OCI-M2 (cell line): ENCODE measurements at regions not wholly inside any gene's neighbourhood (a gene's known extent, or its start where the extent isn't known, plus 50 kb on each side); places are given as distances from the start of the nearest gene placed in this dataset.

Experiments
- DNase-seq: peaks from one replicate; lab custom pipeline; 2025; ENCODE audit not compliant: unreplicated experiment; lab: John Stamatoyannopoulos, UW

DNA sequence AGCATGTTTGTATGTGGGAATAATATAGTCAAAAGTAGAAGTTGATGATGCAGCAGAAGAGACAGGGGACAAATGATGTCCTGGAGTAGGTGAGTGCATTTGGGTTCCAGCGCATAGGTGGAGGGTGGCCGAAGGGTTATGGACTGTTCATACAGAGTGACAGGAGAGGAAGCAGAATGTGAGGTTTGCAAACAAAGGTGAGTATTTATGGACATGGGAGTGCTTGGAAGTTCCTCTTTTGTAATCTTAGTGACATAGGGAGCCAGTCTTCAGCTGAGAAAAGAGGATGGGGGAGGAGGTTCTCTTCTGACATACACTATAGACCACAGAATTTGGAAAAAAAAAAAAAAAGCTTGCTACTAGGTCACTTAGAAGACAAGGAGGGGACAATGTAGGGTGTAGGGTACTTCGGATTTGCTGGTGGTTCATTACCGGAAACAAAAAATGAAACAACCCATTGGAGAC, 331.6 kb downstream of the DLEU7 start:
- peak; percentile 8 for DNase-seq

DNA sequence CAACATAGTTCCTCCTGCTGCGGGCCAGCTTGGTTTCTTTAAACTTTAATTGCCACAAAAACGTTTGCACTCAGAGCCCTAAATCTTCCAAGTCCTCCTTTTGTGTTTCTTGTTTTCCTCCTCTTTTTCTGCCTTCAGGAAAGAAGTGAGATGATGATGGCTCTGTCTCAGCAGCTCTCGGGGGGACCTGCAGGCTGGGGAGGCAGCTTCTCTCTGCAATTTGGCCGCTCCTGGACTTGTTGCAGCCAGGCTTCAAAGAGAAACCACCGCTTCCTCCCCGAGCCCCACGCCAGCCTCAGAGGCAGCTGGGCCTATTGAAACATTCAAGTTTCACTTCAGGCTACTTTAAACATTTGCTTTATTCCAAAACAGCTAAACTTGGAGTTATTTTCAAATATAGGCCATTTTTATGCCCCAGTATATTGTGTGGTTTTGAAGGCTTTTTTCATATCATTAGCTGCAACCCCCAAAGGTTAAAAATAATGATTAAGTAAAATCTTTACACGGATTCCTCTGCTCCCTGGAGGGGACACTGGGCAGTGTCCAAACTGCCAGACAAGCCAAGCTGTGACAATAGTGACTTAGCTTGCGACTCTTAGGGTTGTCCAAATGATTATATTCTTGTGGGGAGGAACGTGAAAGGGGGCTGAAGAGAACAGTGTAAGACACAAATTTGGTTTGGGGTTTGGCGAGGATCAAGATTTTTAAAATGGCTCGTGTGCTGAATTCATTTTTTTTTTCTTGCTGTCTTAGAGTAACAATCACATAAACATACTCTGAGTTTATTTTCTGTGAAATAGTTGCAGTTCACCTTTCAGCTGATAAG, 330.8 kb downstream of the DLEU7 start:
- no peak for DNase-seq

DNA sequence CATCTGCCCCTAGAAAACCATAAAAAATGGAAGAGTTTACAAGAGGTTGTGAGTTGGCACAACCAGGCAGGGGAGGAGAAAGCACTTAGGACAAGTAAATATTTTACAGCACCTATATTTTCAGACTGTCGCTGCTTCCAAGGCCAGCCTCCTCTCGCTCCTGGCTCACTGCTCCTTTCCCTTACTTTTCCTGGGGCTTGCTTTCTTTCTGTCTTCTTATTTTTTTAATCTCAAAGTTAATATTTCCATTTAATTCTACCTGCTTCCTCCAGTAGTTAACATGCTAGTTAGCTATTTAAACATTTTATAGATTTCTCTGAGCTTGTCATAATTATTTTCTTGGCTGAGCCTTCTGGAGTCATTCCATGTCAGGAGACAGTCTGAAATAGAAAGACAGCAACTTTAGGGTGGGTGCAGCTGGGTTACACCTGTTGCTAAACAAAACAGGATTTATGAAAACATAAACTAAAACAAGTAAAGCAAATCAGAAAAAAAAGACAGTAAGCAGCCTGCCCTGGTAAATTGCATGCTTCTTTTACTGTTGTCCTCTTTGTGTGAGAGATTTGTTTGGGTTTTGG, 330.1 kb downstream of the DLEU7 start:
- DNase-seq: no peak

DNA sequence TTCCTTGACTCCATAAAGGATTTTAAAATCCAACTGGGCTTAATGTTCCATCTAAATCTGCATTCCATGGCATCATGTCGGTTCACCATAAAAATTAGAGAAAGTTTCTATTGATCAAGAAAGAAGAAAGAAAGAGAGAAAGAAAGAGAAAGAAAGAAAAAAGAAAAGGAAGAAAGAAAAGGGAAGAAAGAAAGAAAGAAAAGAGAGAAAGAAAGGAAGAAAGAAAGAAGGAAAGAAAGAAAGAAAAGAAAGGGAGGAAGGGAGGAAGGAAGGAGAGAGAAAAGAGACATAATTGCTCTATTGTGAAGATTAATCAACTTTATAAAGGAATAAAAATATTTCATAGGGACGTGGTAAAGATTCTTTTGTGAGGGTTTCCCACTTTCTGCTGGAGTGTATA, 329.2 kb downstream of the DLEU7 start:
- no peak for DNase-seq

DNA sequence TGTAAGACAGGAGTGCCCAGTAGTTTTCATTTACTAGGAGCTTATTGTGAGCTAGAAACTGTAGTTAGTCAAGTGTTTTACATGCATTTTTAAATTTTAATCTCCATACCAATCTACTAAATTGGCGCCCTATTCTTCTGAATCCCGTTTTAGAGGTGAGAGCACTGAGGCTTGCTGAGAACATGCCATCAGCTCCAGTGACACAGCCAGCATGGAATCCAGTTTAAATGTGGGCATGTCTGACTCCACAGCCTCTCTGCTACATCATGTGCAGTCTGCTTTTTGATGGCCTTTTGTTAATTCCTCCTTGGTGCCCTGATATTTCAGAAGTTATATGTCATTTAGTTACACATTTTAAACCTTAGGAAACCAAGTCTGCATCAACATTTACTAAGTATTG, 325.4 kb downstream of the DLEU7 start:
- no peak for DNase-seq

DNA sequence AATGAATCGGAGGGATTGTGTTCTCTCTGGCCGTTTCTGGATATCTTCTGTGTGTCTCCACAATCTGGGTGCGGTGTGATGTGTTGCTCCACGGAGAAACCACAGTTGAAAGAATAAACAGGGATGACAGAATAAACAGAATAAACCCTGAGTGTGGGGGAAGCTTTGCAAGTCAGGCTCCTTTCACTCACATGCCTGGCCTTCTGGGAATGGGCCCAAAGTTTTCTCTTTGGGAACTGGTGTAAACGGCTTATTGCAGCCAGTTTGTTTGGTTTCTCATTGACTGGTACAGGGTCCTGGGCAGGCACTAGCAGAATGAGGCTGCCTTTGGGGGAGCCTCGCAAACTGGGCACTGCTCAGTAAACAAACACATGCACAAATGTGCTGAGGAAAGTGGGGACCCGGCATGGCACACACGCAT, 324.7 kb downstream of the DLEU7 start:
- no peak for DNase-seq

DNA sequence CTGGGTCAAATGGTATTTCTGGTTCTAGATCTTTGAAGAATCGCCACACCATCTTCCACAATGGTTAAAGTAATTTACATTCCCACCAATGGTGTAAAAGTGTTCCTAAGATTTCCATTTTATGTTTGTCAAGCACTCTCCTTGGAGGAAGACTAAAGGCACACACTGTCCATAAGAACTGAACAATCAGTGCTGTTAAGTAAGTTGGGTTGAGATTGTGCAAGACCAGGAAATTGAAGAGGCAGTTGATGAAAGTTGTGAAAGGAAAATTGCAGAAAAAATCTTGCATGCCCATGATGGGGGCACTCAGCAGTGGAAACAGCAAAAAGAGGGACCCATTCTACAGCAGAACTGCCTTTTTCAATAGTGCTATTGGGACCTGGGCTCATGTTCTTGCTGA, 323.6 kb downstream of the DLEU7 start:
- no peak for DNase-seq

DNA sequence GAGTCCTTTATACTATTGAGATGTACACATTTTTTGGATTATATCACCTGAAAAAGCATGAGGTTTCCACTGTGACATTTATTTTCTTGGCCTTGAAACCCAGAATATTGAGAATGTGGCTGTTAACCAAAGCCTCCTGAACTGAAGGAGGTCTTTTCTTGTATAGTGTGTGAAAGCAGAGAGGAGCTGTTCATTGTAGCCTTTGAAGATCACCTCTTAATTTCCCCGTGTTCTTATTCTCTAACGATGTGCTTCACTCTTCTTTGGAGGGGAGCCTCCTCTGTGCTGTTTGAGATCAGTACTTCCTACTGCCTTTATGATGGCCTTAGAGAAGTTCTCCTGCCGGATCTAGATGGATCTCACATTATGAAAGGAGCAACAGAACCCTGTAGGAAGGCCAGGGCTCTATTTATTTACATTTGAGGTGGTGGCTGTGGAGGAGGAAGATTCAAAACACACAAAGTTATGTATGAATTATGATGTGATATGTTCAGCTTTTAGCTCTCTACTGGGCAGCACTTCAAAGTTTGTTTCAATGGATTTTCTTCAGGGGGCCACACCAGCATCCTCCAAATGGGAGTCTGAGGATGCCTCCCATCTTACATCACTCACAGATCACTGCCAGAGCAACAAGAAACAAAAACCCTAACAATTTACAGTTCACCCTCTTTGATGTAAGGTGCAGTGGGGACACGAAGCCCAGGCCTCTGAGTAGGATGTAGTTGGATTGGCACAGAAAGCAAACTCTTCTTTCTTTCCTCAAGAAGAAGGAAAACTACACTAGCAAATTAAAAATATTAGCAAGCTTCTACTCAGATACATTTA, 322.3 kb downstream of the DLEU7 start:
- no peak for DNase-seq

GRCh38 chr13:50521831-50522149, 321.7 kb downstream of the DLEU7 start:
- no peak for DNase-seq

DNA sequence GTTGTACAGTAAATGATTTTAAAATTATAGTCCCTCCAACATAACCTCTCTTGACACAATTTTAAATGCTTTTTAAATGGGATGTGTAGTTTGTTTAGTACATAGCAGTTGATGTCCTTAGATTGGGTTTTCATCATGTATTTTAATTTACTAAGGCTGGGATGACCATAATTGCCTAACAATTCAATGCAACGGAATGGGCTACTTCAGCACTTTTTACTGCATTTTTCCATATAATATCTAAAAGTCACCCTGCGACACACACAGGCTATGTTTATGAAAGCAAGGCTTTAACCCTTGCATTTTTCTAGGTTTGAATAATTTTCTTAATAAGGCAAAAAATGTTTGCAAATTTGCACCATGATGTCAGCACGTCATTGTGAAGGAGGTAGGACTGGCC, 321.0 kb downstream of the DLEU7 start:
- no peak for DNase-seq

- no peak for DNase-seq
Measured at GRCh38 chr13:50523307-50523706, 320.2 kb downstream of the DLEU7 start.

DNA sequence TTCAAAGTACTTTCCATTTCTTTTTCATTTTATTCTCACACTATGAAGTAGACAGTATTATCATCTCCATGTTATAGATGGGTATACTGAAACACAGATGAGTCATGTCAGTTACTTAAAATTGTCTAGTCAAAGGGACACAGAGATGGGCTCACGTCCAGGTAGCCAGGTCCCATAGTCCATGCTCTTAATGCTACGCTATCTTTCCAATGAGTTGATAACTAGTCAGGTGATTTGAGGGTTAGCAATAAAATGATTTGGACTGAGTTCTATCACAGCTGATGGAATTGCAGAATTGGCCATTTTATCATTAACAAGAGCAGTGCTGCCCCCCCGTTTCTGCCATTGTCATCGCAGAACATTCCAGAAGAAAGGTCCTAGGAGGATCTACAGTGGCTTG, 318.9 kb downstream of the DLEU7 start:
- no peak for DNase-seq

GRCh38 chr13:50526661-50527071, 316.8 kb downstream of the DLEU7 start:
- DNase-seq: no peak

GRCh38 chr13:50527188-50527587, 316.3 kb downstream of the DLEU7 start:
- DNase-seq: no peak

DNA sequence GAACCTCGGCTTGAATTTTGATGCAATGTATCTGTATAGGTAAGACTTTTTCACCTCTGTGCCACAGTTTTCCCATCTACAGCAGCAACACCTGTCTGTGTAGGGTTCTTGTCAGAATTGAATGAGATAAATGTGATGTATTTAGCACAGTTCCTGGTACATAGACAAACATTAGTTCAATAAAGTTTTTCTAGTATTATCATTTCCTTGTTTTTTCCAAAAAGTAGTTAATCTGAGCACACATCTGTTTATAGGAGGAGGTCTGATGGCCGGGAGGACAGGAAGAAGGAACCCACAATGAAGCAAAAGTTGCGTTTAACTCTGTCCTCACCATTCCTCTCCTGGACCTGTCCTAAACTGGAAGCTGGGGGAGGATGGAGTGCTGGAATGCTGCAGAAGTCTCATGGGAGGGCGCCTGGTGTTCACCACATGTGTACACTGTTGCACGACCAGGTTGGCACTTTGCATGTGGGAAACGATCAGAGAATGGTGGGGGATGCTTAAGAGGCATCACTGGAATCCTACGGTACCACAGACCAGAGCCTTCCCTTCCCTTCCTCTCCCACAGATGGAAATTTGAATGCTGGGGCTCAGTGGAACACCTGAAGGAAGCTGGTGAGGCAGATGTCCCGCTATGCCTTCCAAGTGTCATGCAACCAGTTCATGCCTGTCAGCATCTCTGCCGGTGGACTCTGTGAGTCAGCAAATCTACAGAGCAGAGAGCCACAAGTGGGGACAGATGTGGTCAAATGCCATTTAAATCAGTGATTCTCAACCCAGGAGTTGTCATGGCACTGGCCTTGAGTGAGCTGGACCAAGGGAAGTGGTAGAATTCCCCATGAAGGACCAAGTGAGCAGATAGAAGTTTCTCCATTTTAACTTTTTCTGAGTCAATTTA, 315.6 kb downstream of the DLEU7 start:
- DNase-seq: no peak

DNA sequence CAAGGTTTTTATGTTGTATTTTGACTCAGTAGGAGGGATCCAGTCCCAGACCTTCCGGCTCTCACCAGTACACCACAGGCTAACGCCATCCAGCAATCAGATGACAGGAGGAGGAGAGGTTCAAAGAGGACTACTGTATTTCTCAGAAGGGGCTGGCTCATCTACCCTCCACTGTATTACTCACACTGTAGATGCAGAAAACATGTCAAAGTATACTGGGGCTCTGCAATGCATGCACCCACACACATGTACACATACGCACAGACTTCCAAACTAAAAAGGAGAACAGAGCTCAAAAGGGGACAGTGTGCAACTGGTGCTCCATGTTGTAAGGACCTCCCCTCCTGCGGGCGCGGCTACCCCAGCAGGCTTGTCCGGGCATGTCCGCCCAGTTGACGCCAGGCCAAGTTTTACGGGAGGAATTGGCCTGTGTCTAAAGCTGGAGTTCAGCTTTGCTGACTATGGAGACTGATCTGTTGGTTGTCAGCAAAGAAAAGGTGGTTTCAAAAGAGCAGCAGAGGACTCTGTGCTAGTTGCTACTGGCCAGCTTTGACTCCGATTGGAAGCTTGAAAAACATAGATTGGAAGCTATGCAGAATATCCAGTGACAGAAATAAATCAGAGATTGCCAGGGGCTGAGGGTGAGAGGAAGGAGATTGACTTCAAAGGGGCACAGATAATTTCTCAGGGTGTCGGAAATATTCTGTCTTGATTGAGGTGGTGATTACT, 314.2 kb downstream of the DLEU7 start:
- no peak for DNase-seq

DNA sequence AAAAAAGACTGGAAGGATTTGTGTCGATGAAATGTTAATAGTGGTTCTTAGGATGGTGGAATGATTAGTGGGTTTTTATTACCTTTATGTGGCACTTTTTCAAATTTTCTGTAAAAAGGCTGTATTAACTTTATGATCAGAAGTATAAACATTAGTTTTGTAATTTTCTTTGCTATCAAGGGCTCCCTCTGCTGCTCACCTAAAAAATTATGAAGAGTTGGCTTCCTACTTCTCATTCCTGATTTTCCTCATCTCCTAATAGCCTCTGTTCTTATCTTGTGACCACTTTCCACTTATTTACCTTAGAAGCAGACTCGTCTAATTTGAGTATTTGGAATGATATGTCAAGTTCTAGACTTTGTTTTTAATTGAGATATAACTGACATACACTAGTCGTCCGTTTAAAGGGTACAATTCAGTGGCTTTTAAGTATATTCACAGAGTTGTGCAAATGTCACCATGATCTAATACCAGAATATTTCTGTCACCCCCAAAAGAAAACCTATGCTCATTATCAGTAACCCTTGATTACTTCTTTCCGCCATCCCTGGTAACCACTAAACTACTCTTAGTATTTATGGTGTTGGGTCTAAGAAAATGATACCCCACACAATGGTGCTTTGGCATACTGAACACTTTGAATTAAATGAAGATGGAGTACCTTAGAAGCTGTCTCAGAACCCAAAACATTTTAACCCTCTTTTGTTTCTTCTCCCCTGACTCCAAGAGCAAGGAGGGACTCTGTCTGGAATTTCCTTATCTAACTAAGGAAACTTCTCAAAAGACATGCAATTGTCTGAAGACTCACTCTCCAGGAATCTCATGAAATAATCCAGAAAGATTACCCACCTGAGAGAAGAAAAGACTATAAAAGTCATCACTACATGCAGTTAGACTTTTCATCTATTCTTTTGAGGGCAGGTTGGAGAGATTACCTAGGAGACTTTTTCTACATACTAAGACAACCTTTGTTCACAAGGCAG, 311.3 kb downstream of the DLEU7 start:
- DNase-seq: no peak

GRCh38 chr13:50535050-50535449, 308.4 kb downstream of the DLEU7 start:
- DNase-seq: no peak

DNA sequence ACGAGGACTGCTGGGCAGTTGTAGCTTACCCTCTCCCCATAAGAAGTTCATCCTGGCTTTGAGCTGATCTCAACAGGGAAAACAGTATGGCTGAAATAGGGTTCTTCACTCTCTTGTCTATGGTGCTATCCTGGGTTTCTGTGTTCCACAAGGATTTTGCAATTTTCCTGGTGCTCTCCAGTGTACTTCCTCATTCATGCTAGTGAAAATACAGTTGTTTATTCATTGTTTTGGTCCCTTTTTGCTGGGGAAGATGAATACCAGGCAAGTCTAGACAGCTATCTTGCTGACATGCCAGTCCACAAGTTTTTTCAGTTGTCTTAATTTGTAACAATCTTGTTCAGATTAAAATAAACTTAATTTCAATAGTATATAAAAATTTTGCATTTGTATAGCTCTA, 306.5 kb downstream of the DLEU7 start:
- DNase-seq: no peak
